ENCODE measurements at regions not wholly inside any gene's neighbourhood (a gene's known extent, or its start where the extent isn't known, plus 50 kb on each side); places are given as distances from the start of the nearest gene placed in this dataset.

- Mint-ChIP-seq H3K4me3 (no peak overlapping the region), H3K27ac (no peak overlapping the region), H3K36me3 (ENCODE audit: low read depth) (no peaks in the 10 kb centered on the region), H3K4me1 (ENCODE audit: low read depth) (no peaks in the 10 kb centered on the region), H3K27me3 (ENCODE audit: low read depth) (no peaks in the 10 kb centered on the region), H3K9me3 (no peaks in the 10 kb centered on the region)
These were observed 336.3 kb downstream of the ACTL7B start for GRCh38 chr9:108519437-108519836.

- Mint-ChIP-seq H3K27ac (no peak overlapping the region), H3K4me3 (no peak overlapping the region), H3K9me3 (no peaks in the 10 kb centered on the region), H3K36me3 (ENCODE audit: low read depth) (no peaks in the 10 kb centered on the region), H3K27me3 (ENCODE audit: low read depth) (no peaks in the 10 kb centered on the region), H3K4me1 (ENCODE audit: low read depth) (no peaks in the 10 kb centered on the region)
These were observed 338.0 kb downstream of the ACTL7B start for GRCh38 chr9:108517651-108518365.

GRCh38 chr9:108516391-108516790 lies 339.4 kb downstream of the ACTL7B start:
- no peaks in the 10 kb centered on the region for H3K9me3 Mint-ChIP-seq
- H3K27me3 Mint-ChIP-seq (ENCODE audit: low read depth): no peaks in the 10 kb centered on the region
- no peaks in the 10 kb centered on the region for H3K36me3 Mint-ChIP-seq (ENCODE audit: low read depth)
- H3K4me1 Mint-ChIP-seq (ENCODE audit: low read depth): no peaks in the 10 kb centered on the region
- H3K27ac Mint-ChIP-seq: no peak overlapping the region
- H3K4me3 Mint-ChIP-seq: no peak overlapping the region

GRCh38 chr9:108515856-108516255 lies 339.9 kb downstream of the ACTL7B start:
- no peaks in the 10 kb centered on the region for H3K9me3 Mint-ChIP-seq
- no peaks in the 10 kb centered on the region for H3K4me1 Mint-ChIP-seq (ENCODE audit: low read depth)
- H3K36me3 Mint-ChIP-seq (ENCODE audit: low read depth): no peaks in the 10 kb centered on the region
- no peak overlapping the region for H3K27ac Mint-ChIP-seq
- no peak overlapping the region for H3K4me3 Mint-ChIP-seq
- no peaks in the 10 kb centered on the region for H3K27me3 Mint-ChIP-seq (ENCODE audit: low read depth)

- Mint-ChIP-seq H3K27ac (no peak overlapping the region), H3K36me3 (ENCODE audit: low read depth) (no peaks in the 10 kb centered on the region), H3K9me3 (no peaks in the 10 kb centered on the region), H3K4me3 (no peak overlapping the region), H3K27me3 (ENCODE audit: low read depth) (no peaks in the 10 kb centered on the region), H3K4me1 (ENCODE audit: low read depth) (no peaks in the 10 kb centered on the region)
These were observed 343.2 kb downstream of the ACTL7B start for GRCh38 chr9:108512426-108513173.

GRCh38 chr9:108511307-108511706 lies 344.5 kb downstream of the ACTL7B start:
- Mint-ChIP-seq H3K4me3 (no peak overlapping the region), H3K4me1 (ENCODE audit: low read depth) (no peaks in the 10 kb centered on the region), H3K9me3 (no peaks in the 10 kb centered on the region), H3K27ac (no peak overlapping the region), H3K36me3 (ENCODE audit: low read depth) (no peaks in the 10 kb centered on the region), H3K27me3 (ENCODE audit: low read depth) (no peaks in the 10 kb centered on the region)

- Mint-ChIP-seq H3K27ac (no peak overlapping the region), H3K4me3 (no peak overlapping the region), H3K9me3 (peaks cover 24% of the 10 kb centered on the region)
These were observed 358.9 kb downstream of the ACTL7B start for GRCh38 chr9:108496846-108497245.

GRCh38 chr9:108489567-108489966 lies 366.2 kb downstream of the ACTL7B start:
- Mint-ChIP-seq H3K4me3 (no peak overlapping the region), H3K9me3 (no peaks in the 10 kb centered on the region), H3K27me3 (ENCODE audit: low read depth) (no peaks in the 10 kb centered on the region), H3K36me3 (ENCODE audit: low read depth) (no peaks in the 10 kb centered on the region), H3K4me1 (ENCODE audit: low read depth) (peaks cover 2% of the 10 kb centered on the region), H3K27ac (no peak overlapping the region)

More at GRCh38 chr9:108496846-108497245, 358.9 kb downstream of the ACTL7B start:
- no peaks in the 10 kb centered on the region for H3K36me3 Mint-ChIP-seq (ENCODE audit: low read depth)
- no peaks in the 10 kb centered on the region for H3K27me3 Mint-ChIP-seq (ENCODE audit: low read depth)
- no peaks in the 10 kb centered on the region for H3K4me1 Mint-ChIP-seq (ENCODE audit: low read depth)

GRCh38 chr9:108486831-108487230 lies 369.0 kb downstream of the ACTL7B start:
- H3K4me1 Mint-ChIP-seq (ENCODE audit: low read depth): peaks cover 2% of the 10 kb centered on the region
- no peak overlapping the region for H3K4me3 Mint-ChIP-seq
- H3K27ac Mint-ChIP-seq: no peak overlapping the region
- no peaks in the 10 kb centered on the region for H3K9me3 Mint-ChIP-seq
- no peaks in the 10 kb centered on the region for H3K27me3 Mint-ChIP-seq (ENCODE audit: low read depth)
- no peaks in the 10 kb centered on the region for H3K36me3 Mint-ChIP-seq (ENCODE audit: low read depth)

- Mint-ChIP-seq H3K27ac (no peak overlapping the region), H3K36me3 (ENCODE audit: low read depth) (no peaks in the 10 kb centered on the region), H3K9me3 (no peaks in the 10 kb centered on the region), H3K4me1 (ENCODE audit: low read depth) (peaks cover 2% of the 10 kb centered on the region), H3K4me3 (no peak overlapping the region), H3K27me3 (ENCODE audit: low read depth) (no peaks in the 10 kb centered on the region)
These were observed 371.3 kb downstream of the ACTL7B start for GRCh38 chr9:108484468-108484867.

GRCh38 chr9:108483676-108484075 lies 372.1 kb downstream of the ACTL7B start:
- Mint-ChIP-seq H3K9me3 (no peaks in the 10 kb centered on the region), H3K27ac (no peak overlapping the region), H3K27me3 (ENCODE audit: low read depth) (no peaks in the 10 kb centered on the region), H3K4me3 (no peak overlapping the region), H3K4me1 (ENCODE audit: low read depth) (peaks cover 2% of the 10 kb centered on the region), H3K36me3 (ENCODE audit: low read depth) (no peaks in the 10 kb centered on the region)

GRCh38 chr9:108479989-108480652 lies 375.7 kb downstream of the ACTL7B start:
- H3K36me3 Mint-ChIP-seq (ENCODE audit: low read depth): no peaks in the 10 kb centered on the region
- H3K27me3 Mint-ChIP-seq (ENCODE audit: low read depth): no peaks in the 10 kb centered on the region
- H3K4me3 Mint-ChIP-seq: no peak overlapping the region
- H3K9me3 Mint-ChIP-seq: no peaks in the 10 kb centered on the region
- H3K27ac Mint-ChIP-seq: no peak overlapping the region
- H3K4me1 Mint-ChIP-seq (ENCODE audit: low read depth): no peaks in the 10 kb centered on the region

- no peak overlapping the region for H3K27ac Mint-ChIP-seq
These were observed 377.1 kb downstream of the ACTL7B start for GRCh38 chr9:108478431-108479332.

GRCh38 chr9:108477529-108478006 lies 378.2 kb downstream of the ACTL7B start:
- H3K27me3 Mint-ChIP-seq (ENCODE audit: low read depth): no peaks in the 10 kb centered on the region
- H3K27ac Mint-ChIP-seq: no peak overlapping the region
- H3K4me3 Mint-ChIP-seq: no peak overlapping the region
- H3K9me3 Mint-ChIP-seq: no peaks in the 10 kb centered on the region
- H3K4me1 Mint-ChIP-seq (ENCODE audit: low read depth): no peaks in the 10 kb centered on the region
- H3K36me3 Mint-ChIP-seq (ENCODE audit: low read depth): no peaks in the 10 kb centered on the region

More at GRCh38 chr9:108478431-108479332, 377.1 kb downstream of the ACTL7B start:
- Mint-ChIP-seq H3K4me1 (ENCODE audit: low read depth) (no peaks in the 10 kb centered on the region), H3K36me3 (ENCODE audit: low read depth) (no peaks in the 10 kb centered on the region), H3K9me3 (no peaks in the 10 kb centered on the region), H3K27me3 (ENCODE audit: low read depth) (no peaks in the 10 kb centered on the region), H3K4me3 (no peak overlapping the region)
